GM12878 (cell line): ENCODE measurements at regions not wholly inside any gene's neighbourhood (a gene's known extent, or its start where the extent isn't known, plus 50 kb on each side); places are given as distances from the start of the nearest gene placed in this dataset.

Experiments used
- ATAC-seq: fragments of 200-7000 bp; cut with Tn5 transposase; 3 replicates; pipeline ENCODE4 v1.9.1; 2020; ENCODE audit warnings: mild to moderate bottlenecking, moderate library complexity
- BruUV-seq: library from RNA; stranded (reverse); fragments of 400-500 nt; replicated peaks from 2 replicates; lab custom pipeline; 2021; lab: Mats Ljungman, UMichigan
- CTCF ChIA-PET: fragments of 300-600 bp; sonication (Branson Sonifier 250); formaldehyde crosslinking; extraction: SDS; loops from one replicate; lab custom pipeline; 2021; ENCODE audit warnings: inconsistent platforms; lab: Yijun Ruan, JAX
- POLR2A ChIA-PET: fragments of 350-600 bp; formaldehyde crosslinking; extraction: SDS; loops from one replicate; lab custom pipeline; 2021; ENCODE audit warnings: inconsistent platforms; lab: Charles Lee
- RAD21 ChIA-PET: fragments of 300-600 bp; sonication (Branson Sonifier 250); formaldehyde crosslinking; loops from one replicate; lab custom pipeline; 2023; ENCODE audit warnings: antibody characterized with exemption; ENCODE audit not compliant: unreplicated experiment; lab: Charles Lee
- SMC1A ChIA-PET: fragments of 300-600 bp; sonication (Branson Sonifier 250); formaldehyde crosslinking; loops from one replicate; lab custom pipeline; 2023; ENCODE audit not compliant: unreplicated experiment, uncharacterized antibody; lab: Charles Lee
- DNase-seq: peaks from one replicate; pipeline ENCODE4 v3.0.0-alpha.2; 2011; ENCODE audit warnings: low read depth, low spot score
- FAIRE-seq: peaks from 3 replicates; lab custom pipeline; 2011; peaks lifted over from hg19 to GRCh38; lab: Jason Lieb, UNC
- H2AFZ ChIP-seq: 2 replicates; pipeline ENCODE4 v1.6.0; 2011; ENCODE audit warnings: low read depth, low read length, control low read depth; ENCODE audit not compliant: control insufficient read depth
- H3K27ac ChIP-seq: 2 replicates; pipeline ENCODE4 v1.5.1; 2011; ENCODE audit warnings: control low read depth; ENCODE audit not compliant: control insufficient read depth, insufficient read depth
- H3K27me3 ChIP-seq, 2 experiments: replicated peaks in 1 of 2; 2 replicates each; pipeline versions ENCODE4 v1.6.0 to v1.6.1; 2011; ENCODE audit warnings: low read length in 1 of 2; ENCODE audit not compliant: control insufficient read depth in 2 of 2, insufficient read depth in 2 of 2
- H3K36me3 ChIP-seq, 2 experiments: 2 replicates each; pipeline ENCODE4 v1.5.1; 2011; ENCODE audit warnings: low read length in 1 of 2; ENCODE audit not compliant: control insufficient read depth in 2 of 2, insufficient read depth in 2 of 2
- H3K4me1 ChIP-seq: 2 replicates; pipeline ENCODE4 v1.6.1; 2011; ENCODE audit warnings: mild to moderate bottlenecking, low read length, moderate library complexity, mixed read lengths; ENCODE audit not compliant: control insufficient read depth, insufficient read depth
- H3K4me2 ChIP-seq: 2 replicates; pipeline ENCODE4 v1.6.0; 2011; ENCODE audit warnings: control low read depth; ENCODE audit not compliant: control insufficient read depth, insufficient read depth
- H3K4me3 ChIP-seq: fragments of 200-600 bp; sonication (generic); 2 replicates; pipeline ENCODE4 v1.5.1; 2016
- H3K79me2 ChIP-seq: 2 replicates; pipeline ENCODE4 v1.6.0; 2011; ENCODE audit warnings: low read length; ENCODE audit not compliant: control insufficient read depth, insufficient read depth
- H3K9ac ChIP-seq: 2 replicates; pipeline ENCODE4 v1.8.0; 2011; ENCODE audit warnings: low read length, control low read depth, mixed read lengths; ENCODE audit not compliant: control insufficient read depth, insufficient read depth
- H3K9me3 ChIP-seq: replicated peaks from 3 replicates; pipeline ENCODE4 v1.5.1; 2011; ENCODE audit warnings: mild to moderate bottlenecking, low read length; ENCODE audit not compliant: control insufficient read depth, insufficient read depth
- H4K20me1 ChIP-seq: 2 replicates; pipeline ENCODE4 v1.6.0; 2011; ENCODE audit not compliant: control insufficient read depth, insufficient read depth
- ATF7 ChIP-seq: fragments of 450-650 bp; IDR thresholded peaks from 2 replicates; pipeline ENCODE4 v1.6.1; 2016; ENCODE audit warnings: low read depth, mild to moderate bottlenecking
- NRF1 ChIP-seq: conservative IDR thresholded peaks from 2 replicates; pipeline ENCODE4 v1.6.1; 2011; ENCODE audit warnings: mild to moderate bottlenecking, low read depth, low read length, improper control_type of control experiment
- POLR2A ChIP-seq: IDR thresholded peaks from 2 replicates; pipeline ENCODE4 v1.6.1; 2011; ENCODE audit warnings: low read depth, mild to moderate bottlenecking, low read length
- SUPT20H ChIP-seq: IDR thresholded peaks from 2 replicates; pipeline ENCODE4 v1.6.1; 2011; ENCODE audit warnings: low read depth, mild to moderate bottlenecking, low read length, moderate library complexity, borderline replicate concordance; ENCODE audit not compliant: control insufficient read depth
- WGBS: methylation state at CpG from one replicate; pipeline ENCODE4 v1.1.6; 2016; ENCODE audit warnings: low lambda C conversion rate; ENCODE audit not compliant: insufficient replicate concordance, insufficient coverage; ENCODE audit errors: missing lambda C conversion rate; 5-methylcytosine and 5-hydroxymethylcytosine counted together
- in situ Hi-C: fragments of 300-500 bp; cut with MboI; formaldehyde crosslinking; loops from 9 replicates; pipeline ENCODE4 v1.14.3; 2018; ENCODE audit warnings: mixed read lengths
- intact Hi-C: fragments of 100-400 bp; cut with micrococcal nuclease; formaldehyde crosslinking; loops from one replicate; pipeline ENCODE4 v1.14.2; 2022; ENCODE audit not compliant: unreplicated experiment
- TF ChIP-seq, protein P1 (sequence below): IDR thresholded peaks from 2 replicates; pipeline ENCODE4 v1.6.1; 2011; ENCODE audit warnings: mild to moderate bottlenecking, low read depth, low read length, moderate library complexity; ENCODE audit not compliant: insufficient replicate concordance

DNA sequence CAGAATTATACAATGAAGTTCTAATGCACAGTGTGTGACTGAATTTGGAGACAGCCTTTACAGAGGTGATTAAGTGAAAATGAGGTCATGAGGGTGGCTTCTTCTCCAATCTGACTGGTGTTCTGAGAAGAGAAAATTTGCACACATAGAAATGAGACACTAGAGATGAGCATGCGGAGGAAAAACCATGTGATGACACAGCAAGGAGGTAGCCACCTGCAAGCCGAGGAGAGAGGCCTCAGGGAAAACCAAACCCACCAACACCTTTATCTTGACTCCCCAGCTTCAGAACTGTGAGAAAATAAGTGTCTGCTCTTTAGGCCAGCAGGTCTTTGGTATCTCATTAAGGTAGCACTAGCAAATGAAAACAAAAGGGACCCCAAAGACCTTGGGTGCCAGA is 93.2 kb downstream of the GGTLC2 start (continued):
- TF ChIP-seq POLR2A (no peak), ATF7 (no peak)
- TF ChIP-seq, protein P1, sequence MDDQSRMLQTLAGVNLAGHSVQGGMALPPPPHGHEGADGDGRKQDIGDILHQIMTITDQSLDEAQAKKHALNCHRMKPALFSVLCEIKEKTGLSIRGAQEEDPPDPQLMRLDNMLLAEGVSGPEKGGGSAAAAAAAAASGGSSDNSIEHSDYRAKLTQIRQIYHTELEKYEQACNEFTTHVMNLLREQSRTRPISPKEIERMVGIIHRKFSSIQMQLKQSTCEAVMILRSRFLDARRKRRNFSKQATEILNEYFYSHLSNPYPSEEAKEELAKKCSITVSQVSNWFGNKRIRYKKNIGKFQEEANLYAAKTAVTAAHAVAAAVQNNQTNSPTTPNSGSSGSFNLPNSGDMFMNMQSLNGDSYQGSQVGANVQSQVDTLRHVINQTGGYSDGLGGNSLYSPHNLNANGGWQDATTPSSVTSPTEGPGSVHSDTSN, result no peak

DNA sequence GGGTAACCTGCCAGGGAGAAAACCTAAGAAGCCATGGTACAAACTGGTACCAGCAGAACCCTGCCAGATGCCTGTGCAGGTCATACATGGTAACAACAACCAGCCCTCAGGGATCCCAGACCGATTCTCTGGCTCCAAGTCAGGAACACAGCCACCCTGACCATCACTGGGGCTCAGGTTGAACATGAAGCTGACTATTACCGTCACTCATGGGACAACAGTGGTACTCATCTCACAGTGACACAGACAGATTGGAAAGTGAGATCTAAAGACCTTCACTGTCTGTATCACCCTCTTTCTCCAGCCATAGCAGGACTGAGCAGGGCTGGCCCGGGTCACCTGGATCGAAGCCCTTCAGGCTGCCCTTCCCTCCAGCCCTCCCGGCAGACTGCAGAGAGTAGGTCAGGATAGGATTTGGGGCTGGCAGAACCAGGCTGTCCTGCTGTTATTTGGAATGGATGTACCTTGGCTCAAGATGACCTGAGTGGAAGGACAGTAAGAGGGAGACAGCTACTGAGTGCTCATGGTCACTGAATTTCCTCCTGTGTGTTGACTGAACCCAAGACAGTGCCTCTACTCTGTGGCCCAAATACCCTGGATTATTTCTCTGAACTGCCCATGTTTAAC is 94.7 kb downstream of the GGTLC2 start:
- Histone ChIP-seq H3K9me3 (no peaks in the 10 kb centered on the region), H3K27me3 (no peaks in the 10 kb centered on the region), H2AFZ (no peak overlapping the region), H3K4me3 (no peak overlapping the region), H3K79me2 (no peaks in the 10 kb centered on the region), H3K4me2 (no peak overlapping the region), H3K9ac (no peak overlapping the region), H3K36me3 (no peaks in the 10 kb centered on the region), H3K4me1 (no peaks in the 10 kb centered on the region), H4K20me1 (no peaks in the 10 kb centered on the region), H3K27ac (no peak overlapping the region)
- intact Hi-C loops, result no loop called here
- ChIA-PET RAD21 (no interaction called here), CTCF (no interaction called here), SMC1A (no interaction called here), POLR2A (no interaction called here)
- WGBS, result 63% methylated on average over 5 of the region's 5 CpGs
- TF ChIP-seq SUPT20H (no peak), NRF1 (no peak)
- no peak for DNase-seq
- no peak for ATAC-seq
- in situ Hi-C loops, result no loop called here
- FAIRE-seq, result no peak
- no TSS peak for BruUV-seq
